PC-9 (cell line): ENCODE measurements at regions not wholly inside any gene's neighbourhood (a gene's known extent, or its start where the extent isn't known, plus 50 kb on each side); places are given as distances from the start of the nearest gene placed in this dataset.

Source experiments
- BruUV-seq: library from RNA; stranded (reverse); fragments of 400-500 nt; replicated peaks from 2 replicates; lab custom pipeline; 2021; lab: Mats Ljungman, UMichigan
- CTCF ChIA-PET: fragments of 300-600 bp; sonication (Branson Sonifier 250); formaldehyde crosslinking; loops from one replicate; lab custom pipeline; 2022; ENCODE audit warnings: antibody characterized with exemption; lab: Charles Lee
- POLR2A ChIA-PET: fragments of 300-600 bp; sonication (Branson Sonifier 250); formaldehyde crosslinking; loops from one replicate; lab custom pipeline; 2022; ENCODE audit warnings: antibody characterized with exemption; ENCODE audit not compliant: unreplicated experiment; lab: Charles Lee
- DNase-seq, 2 experiments: peaks; one replicate each; pipeline versions ENCODE4 v3.0.0 to v3.0.0-alpha.2; 2015 to 2022; ENCODE audit warnings: mixed read lengths in 1 of 2
- H2AFZ ChIP-seq: fragments of 200-600 bp; sonication (generic); 2 replicates; pipeline ENCODE4 v1.8.1; 2017; ENCODE audit warnings: antibody characterized with exemption
- H3F3A ChIP-seq: fragments of 200-600 bp; sonication (generic); 2 replicates; pipeline ENCODE4 v1.8.1; 2017; ENCODE audit warnings: antibody characterized with exemption, mild to moderate bottlenecking, low read depth; ENCODE audit not compliant: insufficient read depth
- H3K27ac ChIP-seq: fragments of 200-600 bp; sonication (generic); 2 replicates; pipeline ENCODE4 v1.6.1; 2016; ENCODE audit warnings: mixed run types
- H3K27me3 ChIP-seq: fragments of 200-600 bp; sonication (generic); 2 replicates; pipeline ENCODE4 v1.6.1; 2016; ENCODE audit warnings: low read depth, mixed run types; ENCODE audit not compliant: insufficient read depth
- H3K36me3 ChIP-seq: fragments of 200-600 bp; sonication (generic); 2 replicates; pipeline ENCODE4 v1.6.1; 2016; ENCODE audit warnings: low read depth, mixed run types
- H3K4me1 ChIP-seq: fragments of 200-600 bp; sonication (generic); replicated peaks from 2 replicates; pipeline ENCODE4 v1.6.1; 2016; ENCODE audit warnings: mixed run types; ENCODE audit not compliant: insufficient read depth
- H3K4me2 ChIP-seq: fragments of 200-600 bp; sonication (generic); 2 replicates; pipeline ENCODE4 v1.6.1; 2017; ENCODE audit warnings: mixed run types
- H3K4me3 ChIP-seq: fragments of 200-600 bp; sonication (generic); 2 replicates; pipeline ENCODE4 v1.6.1; 2016; ENCODE audit warnings: mixed run types
- H3K79me2 ChIP-seq: fragments of 200-600 bp; sonication (generic); 2 replicates; pipeline ENCODE4 v1.6.1; 2017; ENCODE audit warnings: low read depth, mixed run types
- H3K9me2 ChIP-seq: fragments of 200-600 bp; sonication (generic); 2 replicates; pipeline ENCODE4 v1.8.1; 2017; ENCODE audit warnings: mild to moderate bottlenecking; ENCODE audit not compliant: insufficient read depth
- H3K9me3 ChIP-seq: fragments of 200-600 bp; sonication (generic); 2 replicates; pipeline ENCODE4 v1.8.1; 2016; ENCODE audit warnings: low read depth; ENCODE audit not compliant: insufficient read depth
- H4K20me1 ChIP-seq: fragments of 200-600 bp; sonication (generic); 2 replicates; pipeline ENCODE4 v1.8.1; 2017; ENCODE audit not compliant: insufficient read depth
- EZH2 ChIP-seq: fragments of 200-600 bp; sonication (generic); IDR thresholded peaks from 2 replicates; pipeline ENCODE4 v1.8.0; 2017; ENCODE audit warnings: antibody characterized with exemption, low read depth
- intact Hi-C: fragments of 100-400 bp; cut with micrococcal nuclease; formaldehyde crosslinking; loops from one replicate; pipeline ENCODE4 v1.10.0; 2022; ENCODE audit not compliant: unreplicated experiment
- TF ChIP-seq, protein P1 (sequence below): fragments of 200-600 bp; sonication (generic); conservative IDR thresholded peaks from 2 replicates; pipeline ENCODE4 v1.6.1; 2017; ENCODE audit warnings: mixed run types, antibody characterized with exemption, mild to moderate bottlenecking, moderate library complexity

DNA sequence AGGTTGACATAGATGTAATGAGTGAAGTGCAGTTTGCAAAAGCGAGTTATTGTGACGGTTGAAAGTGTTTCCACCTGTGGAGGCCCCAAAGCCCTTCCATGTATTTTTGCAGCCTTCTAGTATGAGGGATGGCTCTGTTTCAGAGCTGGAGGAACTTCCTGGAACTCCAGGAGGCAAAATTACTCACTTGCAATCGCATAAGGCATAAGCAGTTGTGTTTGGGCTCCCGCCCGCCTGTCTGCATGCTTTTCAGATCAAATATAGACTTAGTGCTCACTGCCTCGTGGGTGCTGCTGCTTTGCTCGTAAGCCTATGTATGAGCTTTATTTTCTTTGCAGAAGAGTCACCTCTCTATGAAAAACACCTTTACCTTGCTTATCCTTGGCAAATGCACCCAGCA lies 146.8 kb upstream of the LARGE1 start:
- Histone ChIP-seq H4K20me1 (no peaks in the 10 kb centered on the region), H3K79me2 (no peaks in the 10 kb centered on the region), H3K9me2 (no peaks in the 10 kb centered on the region), H3K36me3 (no peaks in the 10 kb centered on the region), H3K27ac (no peak overlapping the region), H3K27me3 (peaks cover 59% of the 10 kb centered on the region), H3K4me3 (no peak overlapping the region), H3F3A (no peaks in the 10 kb centered on the region), H3K4me2 (no peak overlapping the region), H3K9me3 (no peaks in the 10 kb centered on the region), H3K4me1 (no peaks in the 10 kb centered on the region), H2AFZ (no peak overlapping the region)
- no TSS peak for BruUV-seq
- DNase-seq = no peak
- ChIA-PET CTCF (no interaction called here), POLR2A (no interaction called here)
- no peak for TF ChIP-seq EZH2
- TF ChIP-seq, protein P1, sequence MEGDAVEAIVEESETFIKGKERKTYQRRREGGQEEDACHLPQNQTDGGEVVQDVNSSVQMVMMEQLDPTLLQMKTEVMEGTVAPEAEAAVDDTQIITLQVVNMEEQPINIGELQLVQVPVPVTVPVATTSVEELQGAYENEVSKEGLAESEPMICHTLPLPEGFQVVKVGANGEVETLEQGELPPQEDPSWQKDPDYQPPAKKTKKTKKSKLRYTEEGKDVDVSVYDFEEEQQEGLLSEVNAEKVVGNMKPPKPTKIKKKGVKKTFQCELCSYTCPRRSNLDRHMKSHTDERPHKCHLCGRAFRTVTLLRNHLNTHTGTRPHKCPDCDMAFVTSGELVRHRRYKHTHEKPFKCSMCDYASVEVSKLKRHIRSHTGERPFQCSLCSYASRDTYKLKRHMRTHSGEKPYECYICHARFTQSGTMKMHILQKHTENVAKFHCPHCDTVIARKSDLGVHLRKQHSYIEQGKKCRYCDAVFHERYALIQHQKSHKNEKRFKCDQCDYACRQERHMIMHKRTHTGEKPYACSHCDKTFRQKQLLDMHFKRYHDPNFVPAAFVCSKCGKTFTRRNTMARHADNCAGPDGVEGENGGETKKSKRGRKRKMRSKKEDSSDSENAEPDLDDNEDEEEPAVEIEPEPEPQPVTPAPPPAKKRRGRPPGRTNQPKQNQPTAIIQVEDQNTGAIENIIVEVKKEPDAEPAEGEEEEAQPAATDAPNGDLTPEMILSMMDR = no peak
- intact Hi-C loops = no loop called here

GRCh38 chr22:34068001-34068400 lies 147.7 kb upstream of the LARGE1 start:
- H4K20me1 ChIP-seq = no peaks in the 10 kb centered on the region
- DNase-seq = no peak
- ChIA-PET CTCF (no interaction called here), POLR2A (no interaction called here)
- peaks cover 54% of the 10 kb centered on the region for H3K27me3 ChIP-seq
- H3K4me3 ChIP-seq = no peak overlapping the region
- H3K9me3 ChIP-seq = no peaks in the 10 kb centered on the region
- no peaks in the 10 kb centered on the region for H3K4me1 ChIP-seq
- no peaks in the 10 kb centered on the region for H3K79me2 ChIP-seq
- no peaks in the 10 kb centered on the region for H3K9me2 ChIP-seq
- no peaks in the 10 kb centered on the region for H3K36me3 ChIP-seq
- intact Hi-C loops = no loop called here
- H3K27ac ChIP-seq = no peak overlapping the region
- TF ChIP-seq EZH2 = no peak
- TF ChIP-seq, protein P1 = no peak
- H3K4me2 ChIP-seq = no peak overlapping the region
- H2AFZ ChIP-seq = no peak overlapping the region
- H3F3A ChIP-seq = no peaks in the 10 kb centered on the region
- no TSS peak for BruUV-seq

- POLR2A ChIA-PET = no interaction called here
- no peaks in the 10 kb centered on the region for H3K9me2 ChIP-seq
- H2AFZ ChIP-seq = no peak overlapping the region
- H3K4me1 ChIP-seq = no peaks in the 10 kb centered on the region
- CTCF ChIA-PET = no interaction called here
- no TSS peak for BruUV-seq
- no peaks in the 10 kb centered on the region for H3F3A ChIP-seq
- no peaks in the 10 kb centered on the region for H4K20me1 ChIP-seq
- no peak for DNase-seq
- intact Hi-C loops = no loop called here
- H3K27me3 ChIP-seq = peaks cover 42% of the 10 kb centered on the region
- H3K27ac ChIP-seq = no peak overlapping the region
- H3K36me3 ChIP-seq = no peaks in the 10 kb centered on the region
- H3K9me3 ChIP-seq = no peaks in the 10 kb centered on the region
- no peaks in the 10 kb centered on the region for H3K79me2 ChIP-seq
- no peak overlapping the region for H3K4me2 ChIP-seq
- no peak for TF ChIP-seq EZH2
- no peak overlapping the region for H3K4me3 ChIP-seq
Measured at GRCh38 chr22:34070051-34070450, 149.8 kb upstream of the LARGE1 start.

DNA sequence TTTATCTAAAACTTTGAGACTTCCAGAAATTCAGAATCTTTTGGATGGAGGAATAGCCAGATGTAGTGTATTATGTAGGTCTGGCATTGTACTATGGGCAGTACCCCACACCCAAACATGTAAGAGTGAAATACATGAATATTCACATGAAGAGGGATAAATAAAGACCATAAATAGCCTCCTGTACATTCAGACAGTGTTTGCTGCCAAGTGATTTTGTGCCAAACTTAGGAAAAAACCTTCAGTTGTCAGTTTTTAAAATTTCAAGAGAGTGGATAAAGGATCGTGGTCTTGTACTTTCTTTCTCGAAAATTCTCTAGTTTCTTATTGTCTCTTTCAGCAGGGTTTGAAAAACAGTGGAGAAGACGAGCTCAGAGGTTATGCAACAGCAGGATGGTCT lies 150.3 kb upstream of the LARGE1 start:
- Histone ChIP-seq H3K4me2 (no peak overlapping the region), H3K27me3 (peaks cover 41% of the 10 kb centered on the region), H3K9me2 (no peaks in the 10 kb centered on the region), H3K4me3 (no peak overlapping the region), H3K27ac (no peak overlapping the region), H2AFZ (no peak overlapping the region), H3K9me3 (no peaks in the 10 kb centered on the region), H3K4me1 (no peaks in the 10 kb centered on the region), H3K36me3 (no peaks in the 10 kb centered on the region), H3F3A (no peaks in the 10 kb centered on the region), H4K20me1 (no peaks in the 10 kb centered on the region), H3K79me2 (no peaks in the 10 kb centered on the region)
- ChIA-PET POLR2A (no interaction called here), CTCF (no interaction called here)
- TF ChIP-seq, protein P1 = no peak
- TF ChIP-seq EZH2 = no peak
- intact Hi-C loops = no loop called here
- BruUV-seq = no TSS peak
- DNase-seq = no peak
